Esophagus muscularis mucosa (tissue), 4 donors: ENCODE measurements at regions not wholly inside any gene's neighbourhood (a gene's known extent, or its start where the extent isn't known, plus 50 kb on each side); places are given as distances from the start of the nearest gene placed in this dataset.

Source experiments
- CTCF ChIP-seq, 3 experiments: fragments of 200-600 bp in 2 of 3; fragments of 450-650 bp in 1 of 3; sonication (generic) in 2 of 3; IDR thresholded peaks; one replicate each; pipeline ENCODE4 v1.5.1; 2017 to 2019; ENCODE audit warnings: antibody characterized with exemption in 3 of 3, mild to moderate bottlenecking in 2 of 3, moderate library complexity in 1 of 3
- EP300 ChIP-seq: sonication (generic); formaldehyde crosslinking; IDR thresholded peaks from one replicate; pipeline ENCODE4 v1.6.1; 2017; ENCODE audit warnings: antibody characterized with exemption
- POLR2A ChIP-seq: fragments of 450-650 bp; IDR thresholded peaks from one replicate; pipeline ENCODE4 v1.6.1; 2017; ENCODE audit warnings: antibody characterized with exemption, moderate library complexity, mild to moderate bottlenecking, low read depth
- POLR2AphosphoS5 ChIP-seq, 2 donors: sonication (generic); formaldehyde crosslinking; IDR thresholded peaks; one replicate each; pipeline ENCODE4 v1.6.1; 2017; ENCODE audit warnings: antibody characterized with exemption in 2 of 2

GRCh38 chr10:125578658-125579315 is 104.2 kb downstream of the TEX36 start:
- TF ChIP-seq CTCF (IDR thresholded peaks at IDR 0.05) (no peak), POLR2A (no peak), POLR2AphosphoS5 (IDR thresholded peaks at IDR 0.05) (no peak), EP300 (no peak)
